Testis (tissue), 2 donors: ENCODE measurements at regions not wholly inside any gene's neighbourhood (a gene's known extent, or its start where the extent isn't known, plus 50 kb on each side); places are given as distances from the start of the nearest gene placed in this dataset.

Source experiments
- DNase-seq: peaks from one replicate; pipeline ENCODE4 v3.0.0-alpha.2; 2019
- H3K27ac ChIP-seq, 2 donors: fragments of 200-600 bp; sonication (generic); one replicate each; pipeline ENCODE4 v1.5.1; 2019
- H3K27me3 ChIP-seq: fragments of 200-600 bp; sonication (generic); one replicate; pipeline ENCODE4 v1.5.1; 2019
- H3K36me3 ChIP-seq: fragments of 200-600 bp; sonication (generic); one replicate; pipeline ENCODE4 v1.5.1; 2017; ENCODE audit warnings: low read depth; ENCODE audit errors: missing control alignments
- H3K4me1 ChIP-seq: fragments of 200-600 bp; sonication (generic); one replicate; pipeline ENCODE4 v1.5.1; 2019
- H3K4me3 ChIP-seq, 2 donors: fragments of 200-600 bp; sonication (generic); one replicate each; pipeline ENCODE4 v1.5.1; 2017 to 2019
- H3K9me3 ChIP-seq: fragments of 200-600 bp; sonication (generic); one replicate; pipeline ENCODE4 v1.5.1; 2017
- CTCF ChIP-seq, 3 experiments: fragments of 450-650 bp in 2 of 3; fragments of 200-600 bp in 1 of 3; sonication (generic) in 1 of 3; IDR thresholded peaks; one replicate each; pipeline ENCODE4 v1.5.1; 2016 to 2019; ENCODE audit warnings: antibody characterized with exemption in 3 of 3, mild to moderate bottlenecking in 2 of 3, moderate library complexity in 1 of 3
- POLR2A ChIP-seq: fragments of 450-650 bp; IDR thresholded peaks from one replicate; pipeline ENCODE4 v1.6.1; 2017; ENCODE audit warnings: antibody characterized with exemption, mild to moderate bottlenecking, moderate library complexity
- WGBS, 2 donors: methylation state at CpG; one replicate each; pipeline ENCODE4 v1.1.5; 2018; 5-methylcytosine and 5-hydroxymethylcytosine counted together
- intact Hi-C: fragments of 100-400 bp; cut with DNase I; formaldehyde crosslinking; loops from one replicate; pipeline ENCODE4 v1.15.1; 2023; ENCODE audit warnings: low total_unique reads

DNA sequence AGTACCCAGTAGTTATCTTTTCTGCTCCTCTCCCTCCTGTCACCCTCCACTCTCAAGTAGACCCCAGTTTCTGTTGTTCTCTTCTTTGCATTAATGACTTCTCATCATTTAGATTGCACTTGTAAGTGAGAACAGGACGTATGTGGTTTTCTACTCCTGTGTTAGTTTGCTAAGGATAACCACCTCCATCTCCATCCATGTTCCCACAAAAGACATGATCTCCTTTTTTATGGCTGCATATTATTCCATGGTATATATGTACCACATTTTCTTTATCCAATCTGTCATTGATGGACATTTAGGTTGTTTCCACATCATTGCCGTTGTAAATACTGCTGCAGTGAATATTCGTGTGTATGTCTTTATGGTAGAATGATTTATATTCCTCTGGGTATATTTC, 1346.5 kb downstream of the MRPL39 start:
- Histone ChIP-seq H3K4me1 (no peaks in the 10 kb centered on the region), H3K27ac (no peak overlapping the region), H3K4me3 (no peak overlapping the region), H3K36me3 (no peaks in the 10 kb centered on the region), H3K27me3 (no peaks in the 10 kb centered on the region), H3K9me3 (no peaks in the 10 kb centered on the region)
- TF ChIP-seq POLR2A (no peak), CTCF (IDR thresholded peaks at IDR 0.05) (no peak)
- 85 to 89% methylated on average over 3 of the region's 3 CpGs for WGBS, 2 donors
- no peak for DNase-seq
- intact Hi-C loops = no loop called here

- no peaks in the 10 kb centered on the region for H3K9me3 ChIP-seq
- H3K27ac ChIP-seq = no peak overlapping the region
- no peaks in the 10 kb centered on the region for H3K4me1 ChIP-seq
- no peak for TF ChIP-seq CTCF (IDR thresholded peaks at IDR 0.05)
- no peak for TF ChIP-seq POLR2A
- 94 to 95% methylated on average over 1 of the region's 1 CpG for WGBS, 2 donors
- intact Hi-C loops = no loop called here
- H3K4me3 ChIP-seq = no peak overlapping the region
- no peaks in the 10 kb centered on the region for H3K36me3 ChIP-seq
- no peaks in the 10 kb centered on the region for H3K27me3 ChIP-seq
- DNase-seq = no peak
Observed at GRCh38 chr21:24259241-24259640, 1348.0 kb downstream of the MRPL39 start.

GRCh38 chr21:24255591-24255990, 1351.7 kb downstream of the MRPL39 start:
- Histone ChIP-seq H3K4me1 (no peaks in the 10 kb centered on the region), H3K27me3 (no peaks in the 10 kb centered on the region), H3K36me3 (no peaks in the 10 kb centered on the region), H3K9me3 (no peaks in the 10 kb centered on the region), H3K4me3 (no peak overlapping the region), H3K27ac (no peak overlapping the region)
- no peak for DNase-seq
- intact Hi-C loops = no loop called here
- WGBS, 2 donors = 77 to 79% methylated on average over 3 of the region's 3 CpGs
- no peak for TF ChIP-seq CTCF (IDR thresholded peaks at IDR 0.05)
- TF ChIP-seq POLR2A = no peak

GRCh38 chr21:24225431-24225830, 1381.8 kb downstream of the MRPL39 start:
- H3K4me3 ChIP-seq = no peak overlapping the region
- TF ChIP-seq CTCF (IDR thresholded peaks at IDR 0.05) = no peak
- TF ChIP-seq POLR2A = no peak
- no peaks in the 10 kb centered on the region for H3K36me3 ChIP-seq
- H3K4me1 ChIP-seq = no peaks in the 10 kb centered on the region
- no peaks in the 10 kb centered on the region for H3K27me3 ChIP-seq
- intact Hi-C loops = no loop called here
- no peak overlapping the region for H3K27ac ChIP-seq
- DNase-seq = no peak
- H3K9me3 ChIP-seq = no peaks in the 10 kb centered on the region
- 82 to 90% methylated on average over 1 of the region's 1 CpG for WGBS, 2 donors

- WGBS, 2 donors = 78 to 83% methylated on average over 4 of the region's 4 CpGs
- Histone ChIP-seq H3K27me3 (no peaks in the 10 kb centered on the region), H3K9me3 (no peaks in the 10 kb centered on the region), H3K4me1 (no peaks in the 10 kb centered on the region), H3K36me3 (no peaks in the 10 kb centered on the region), H3K4me3 (no peak overlapping the region), H3K27ac (no peak overlapping the region)
- TF ChIP-seq POLR2A (no peak), CTCF (IDR thresholded peaks at IDR 0.05) (no peak)
- intact Hi-C loops = no loop called here
- DNase-seq = no peak
Observed at GRCh38 chr21:24224422-24224821, 1382.9 kb downstream of the MRPL39 start.
